ENCODE measurements at regions not wholly inside any gene's neighbourhood (a gene's known extent, or its start where the extent isn't known, plus 50 kb on each side); places are given as distances from the start of the nearest gene placed in this dataset.

GRCh38 chr1:106675558-106675957 lies 380.9 kb upstream of the PRMT6 start:
- no peaks in the 10 kb centered on the region for H3K79me2 ChIP-seq (ENCODE audit: control insufficient read depth, insufficient read depth, low read length)
- H3K9ac ChIP-seq (ENCODE audit: control insufficient read depth, insufficient read depth, low read length): no peak overlapping the region
- H3K4me1 ChIP-seq (ENCODE audit: control insufficient read depth, insufficient read depth, low read length): no peaks in the 10 kb centered on the region
- ATAC-seq (no peak), FAIRE-seq (no peak), DNase-seq (ENCODE audit: low read depth, low spot score) (no peak)
- in situ Hi-C loops (cut with MboI): no loop called here
- no peaks in the 10 kb centered on the region for H3K27me3 ChIP-seq (replicated peaks in 1 of 2; ENCODE audit: control insufficient read depth in 2 of 2, insufficient read depth in 2 of 2, low read length in 1 of 2)
- RAD21 ChIA-PET (ENCODE audit: unreplicated experiment): no interaction called here
- CTCF ChIA-PET: no interaction called here
- H3K36me3 ChIP-seq (ENCODE audit: control insufficient read depth in 2 of 2, insufficient read depth in 2 of 2, low read length in 1 of 2): no peaks in the 10 kb centered on the region
- 28% methylated on average over 1 of the region's 1 CpG for WGBS (ENCODE audit: insufficient coverage, insufficient replicate concordance, low lambda C conversion rate, missing lambda C conversion rate)
- no peaks in the 10 kb centered on the region for H4K20me1 ChIP-seq (ENCODE audit: control insufficient read depth, insufficient read depth)
- SMC1A ChIA-PET (ENCODE audit: uncharacterized antibody, unreplicated experiment): no interaction called here
- TF ChIP-seq ELK1 (IDR thresholded peaks at IDR 0.05; ENCODE audit: low read depth, low read length): no peak
- no peak for TF ChIP-seq SMARCA5 (IDR thresholded peaks at IDR 0.05)
- TF ChIP-seq EP300 (IDR thresholded peaks at IDR 0.05; ENCODE audit: borderline replicate concordance in 1 of 2, control insufficient read depth in 1 of 2, low read depth in 2 of 2, low read length in 2 of 2): no peak
- TF ChIP-seq BRCA1 (IDR thresholded peaks at IDR 0.05; ENCODE audit: low read depth, low read length): no peak
- no peak for TF ChIP-seq RCOR1 (conservative IDR thresholded peaks at IDR 0.05; ENCODE audit: low read depth, low read length)
- TF ChIP-seq MYB (IDR thresholded peaks at IDR 0.05; ENCODE audit: borderline replicate concordance, low read depth, low read length): no peak
- no peak for TF ChIP-seq CHD4 (IDR thresholded peaks at IDR 0.05)
- no peak for TF ChIP-seq MTA2 (IDR thresholded peaks at IDR 0.05; ENCODE audit: low read depth)
- intact Hi-C loops (cut with micrococcal nuclease; ENCODE audit: unreplicated experiment): no loop called here
- no peak overlapping the region for H3K4me3 ChIP-seq
- POLR2A ChIA-PET: no interaction called here
- no peaks in the 10 kb centered on the region for H3K9me3 ChIP-seq (replicated peaks; ENCODE audit: control insufficient read depth, insufficient read depth, low read length)
- no TSS peak for BruUV-seq (replicated peaks)
- no peak overlapping the region for H2AFZ ChIP-seq (ENCODE audit: control insufficient read depth, low read depth, low read length)
- H3K4me2 ChIP-seq (ENCODE audit: control insufficient read depth, insufficient read depth): no peak overlapping the region
- H3K27ac ChIP-seq (ENCODE audit: control insufficient read depth, insufficient read depth): no peak overlapping the region

- no peak for DNase-seq (ENCODE audit: low read depth, low spot score)
- no TSS peak for BruUV-seq (replicated peaks)
- H3K9ac ChIP-seq (ENCODE audit: control insufficient read depth, insufficient read depth, low read length): no peak overlapping the region
- no peaks in the 10 kb centered on the region for H3K4me1 ChIP-seq (ENCODE audit: control insufficient read depth, insufficient read depth, low read length)
- H2AFZ ChIP-seq (ENCODE audit: control insufficient read depth, low read depth, low read length): no peak overlapping the region
- in situ Hi-C loops (cut with MboI): no loop called here
- no peaks in the 10 kb centered on the region for H3K36me3 ChIP-seq (ENCODE audit: control insufficient read depth in 2 of 2, insufficient read depth in 2 of 2, low read length in 1 of 2)
- no peaks in the 10 kb centered on the region for H3K27me3 ChIP-seq (replicated peaks in 1 of 2; ENCODE audit: control insufficient read depth in 2 of 2, insufficient read depth in 2 of 2, low read length in 1 of 2)
- ChIA-PET CTCF (no interaction called here), POLR2A (no interaction called here), RAD21 (ENCODE audit: unreplicated experiment) (no interaction called here), SMC1A (ENCODE audit: uncharacterized antibody, unreplicated experiment) (no interaction called here)
- no peak for FAIRE-seq
- no peak for ATAC-seq
- no peak overlapping the region for H3K4me2 ChIP-seq (ENCODE audit: control insufficient read depth, insufficient read depth)
- 15% methylated on average over 2 of the region's 2 CpGs for WGBS (ENCODE audit: insufficient coverage, insufficient replicate concordance, low lambda C conversion rate, missing lambda C conversion rate)
- H3K79me2 ChIP-seq (ENCODE audit: control insufficient read depth, insufficient read depth, low read length): no peaks in the 10 kb centered on the region
- intact Hi-C loops (cut with micrococcal nuclease; ENCODE audit: unreplicated experiment): no loop called here
- H3K9me3 ChIP-seq (replicated peaks; ENCODE audit: control insufficient read depth, insufficient read depth, low read length): no peaks in the 10 kb centered on the region
- H4K20me1 ChIP-seq (ENCODE audit: control insufficient read depth, insufficient read depth): no peaks in the 10 kb centered on the region
- H3K4me3 ChIP-seq: no peak overlapping the region
- no peak overlapping the region for H3K27ac ChIP-seq (ENCODE audit: control insufficient read depth, insufficient read depth)
- TF ChIP-seq ZSCAN29 (IDR thresholded peaks at IDR 0.05): no peak
- TF ChIP-seq CEBPB (IDR thresholded peaks at IDR 0.05; ENCODE audit: borderline replicate concordance in 1 of 2, low read depth in 2 of 2, low read length in 2 of 2): no peak
- TF ChIP-seq NR2C2 (IDR thresholded peaks at IDR 0.05; ENCODE audit: borderline replicate concordance, control insufficient read depth, insufficient read length, low read depth): no peak
- no peak for TF ChIP-seq BCL3 (IDR thresholded peaks at IDR 0.05; ENCODE audit: borderline replicate concordance, insufficient read depth, low read depth, low read length, poor library complexity, severe bottlenecking)
- no peak for TF ChIP-seq ATF3 (IDR thresholded peaks at IDR 0.05; ENCODE audit: borderline replicate concordance, extremely low read depth, low read depth, low read length)
- TF ChIP-seq MTA3 (IDR thresholded peaks at IDR 0.05; ENCODE audit: borderline replicate concordance, low read length): no peak
Observed at GRCh38 chr1:106676021-106676420, 380.5 kb upstream of the PRMT6 start.

All from GM12878 (cell line).